ENCODE measurements at regions not wholly inside any gene's neighbourhood (a gene's known extent, or its start where the extent isn't known, plus 50 kb on each side); places are given as distances from the start of the nearest gene placed in this dataset.

GRCh38 chr7:91325726-91326125 lies 61.5 kb downstream of the FZD1 start:
- in situ Hi-C loops (cut with MboI) (no loop called here), intact Hi-C loops (cut with micrococcal nuclease) (no loop called here)
- Histone ChIP-seq H3K79me2 (ENCODE audit: control insufficient read depth, insufficient read depth, low read length) (no peaks in the 10 kb centered on the region), H3K27me3 (ENCODE audit: control insufficient read depth in 2 of 2, insufficient read depth in 2 of 2, low read length in 2 of 2) (no peaks in the 10 kb centered on the region), H3K4me2 (ENCODE audit: insufficient read depth, low read length) (no peak overlapping the region), H3K9ac (ENCODE audit: insufficient read depth in 1 of 2, low read depth in 2 of 2, low read length in 2 of 2) (no peak overlapping the region), H3K9me3 (replicated peaks; ENCODE audit: control insufficient read depth, insufficient read depth, low read depth, low read length) (no peaks in the 10 kb centered on the region), H3K4me3 (no peak overlapping the region), H3K36me3 (ENCODE audit: control insufficient read depth, insufficient read depth, low read length) (no peaks in the 10 kb centered on the region), H2AFZ (ENCODE audit: low read depth, low read length) (peak overlapping the region; percentile 49), H3K27ac (ENCODE audit: extremely low read depth, low read depth, low read length) (no peak overlapping the region), H4K20me1 (replicated peaks; ENCODE audit: control insufficient read depth, insufficient read depth, low read length) (no peaks in the 10 kb centered on the region), H3K9me1 (ENCODE audit: control insufficient read depth, insufficient read depth, low read length) (no peaks in the 10 kb centered on the region), H3K4me1 (replicated peaks in 1 of 2; ENCODE audit: control insufficient read depth in 2 of 2, insufficient read depth in 2 of 2, low read length in 2 of 2) (peaks cover 0 to 4% of the 10 kb centered on the region in 2 experiments; a peak in 2 of 5 replicates)
- peak; percentile 30; the same call in 2 of the 3 replicates for ATAC-seq
- CTCF ChIA-PET (ENCODE audit: low intra/inter-chr PET ratio), result no interaction called here
- no peak for FAIRE-seq
- WGBS (ENCODE audit: insufficient coverage, low coverage, missing lambda C conversion rate), result 0% methylated on average over 3 of the region's 3 CpGs
- no TSS peak for BruUV-seq (replicated peaks)
- POLR2A ChIA-PET, result interaction anchor here (0.7 to 1.4 kb wide), 2 partner anchors 10 to 21 kb away, joined by 3 read pairs; no protein-coding TSS in a partner anchor
- no peak for DNase-seq (ENCODE audit: extremely low read depth in 1 of 4, low spot score in 3 of 4)
- TF ChIP-seq CBX8 (IDR thresholded peaks at IDR 0.05; ENCODE audit: borderline replicate concordance, extremely low read depth, low read depth, low read length, poor library complexity, severe bottlenecking), result no peak
- TF ChIP-seq, protein P1, sequence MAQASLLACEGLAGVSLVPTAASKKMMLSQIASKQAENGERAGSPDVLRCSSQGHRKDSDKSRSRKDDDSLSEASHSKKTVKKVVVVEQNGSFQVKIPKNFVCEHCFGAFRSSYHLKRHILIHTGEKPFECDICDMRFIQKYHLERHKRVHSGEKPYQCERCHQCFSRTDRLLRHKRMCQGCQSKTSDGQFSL (CRISPR knock-in tag; IDR thresholded peaks at IDR 0.05), result no peak
- TF ChIP-seq, protein P1 (tag; IDR thresholded peaks at IDR 0.05), result no peak
- no peak for TF ChIP-seq CEBPG (CRISPR knock-in tag; IDR thresholded peaks at IDR 0.05)
- no peak for TF ChIP-seq CEBPG (tag; conservative IDR thresholded peaks at IDR 0.05 in 1 of 2, IDR thresholded peaks at IDR 0.05 in 1 of 2)
- no peak for TF ChIP-seq E2F3 (CRISPR knock-in tag; IDR thresholded peaks at IDR 0.05)
- no peak for TF ChIP-seq PHB2 (IDR thresholded peaks at IDR 0.05; ENCODE audit: low read depth)
- TF ChIP-seq THRB (CRISPR knock-in tag; conservative IDR thresholded peaks at IDR 0.05), result no peak
- TF ChIP-seq CBFB (CRISPR knock-in tag; IDR thresholded peaks at IDR 0.05), result no peak
- TF ChIP-seq SRF (CRISPR knock-in tag; IDR thresholded peaks at IDR 0.05), result no peak
- no peak for TF ChIP-seq NCOA6 (IDR thresholded peaks at IDR 0.05)
- TF ChIP-seq CXXC5 (CRISPR knock-in tag; IDR thresholded peaks at IDR 0.05), result peak; percentile 38; the same call in 1 of the 2 replicates
- no peak for TF ChIP-seq BCOR (IDR thresholded peaks at IDR 0.05)
- TF ChIP-seq, protein P2, sequence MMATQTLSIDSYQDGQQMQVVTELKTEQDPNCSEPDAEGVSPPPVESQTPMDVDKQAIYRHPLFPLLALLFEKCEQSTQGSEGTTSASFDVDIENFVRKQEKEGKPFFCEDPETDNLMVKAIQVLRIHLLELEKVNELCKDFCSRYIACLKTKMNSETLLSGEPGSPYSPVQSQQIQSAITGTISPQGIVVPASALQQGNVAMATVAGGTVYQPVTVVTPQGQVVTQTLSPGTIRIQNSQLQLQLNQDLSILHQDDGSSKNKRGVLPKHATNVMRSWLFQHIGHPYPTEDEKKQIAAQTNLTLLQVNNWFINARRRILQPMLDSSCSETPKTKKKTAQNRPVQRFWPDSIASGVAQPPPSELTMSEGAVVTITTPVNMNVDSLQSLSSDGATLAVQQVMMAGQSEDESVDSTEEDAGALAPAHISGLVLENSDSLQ (IDR thresholded peaks at IDR 0.05), result peak; percentile 54; the same call in 1 of the 2 replicates
- no peak for TF ChIP-seq ZNF23 (CRISPR knock-in tag; IDR thresholded peaks at IDR 0.05)
- TF ChIP-seq ZNF3 (CRISPR knock-in tag; IDR thresholded peaks at IDR 0.05), result no peak
- no peak for TF ChIP-seq TEAD2 (tag; IDR thresholded peaks at IDR 0.05)
- no peak for TF ChIP-seq ZNF766 (CRISPR knock-in tag; conservative IDR thresholded peaks at IDR 0.05)
- no peak for TF ChIP-seq POLR2AphosphoS5 (IDR thresholded peaks at IDR 0.05; ENCODE audit: control insufficient read depth, insufficient read depth, low read depth, low read length)
- TF ChIP-seq ZNF282 (CRISPR knock-in tag; IDR thresholded peaks at IDR 0.05), result no peak
- no peak for TF ChIP-seq ZNF668 (CRISPR knock-in tag; IDR thresholded peaks at IDR 0.05)
- TF ChIP-seq ZBTB7A (IDR thresholded peaks at IDR 0.05; ENCODE audit: borderline replicate concordance, control insufficient read depth, low read depth, low read length), result no peak
